NB4 (cell line): ENCODE measurements at regions not wholly inside any gene's neighbourhood (a gene's known extent, or its start where the extent isn't known, plus 50 kb on each side); places are given as distances from the start of the nearest gene placed in this dataset.

Source experiments
- DNase-seq: peaks from one replicate; pipeline ENCODE4 v3.0.0; 2010; ENCODE audit warnings: low read depth
- H3K4me3 ChIP-seq: one replicate; pipeline ENCODE4 v1.5.1; 2011; ENCODE audit warnings: mild to moderate bottlenecking, low read depth, low read length, moderate library complexity
- MAX ChIP-seq: IDR thresholded peaks from 2 replicates; pipeline ENCODE4 v1.6.1; 2011; ENCODE audit warnings: low read depth, low read length
- MYC ChIP-seq: IDR thresholded peaks from 2 replicates; pipeline ENCODE4 v1.6.1; 2011; ENCODE audit warnings: low read depth, low read length
- POLR2A ChIP-seq: IDR thresholded peaks from 2 replicates; pipeline ENCODE4 v1.6.1; 2011; ENCODE audit warnings: mild to moderate bottlenecking; ENCODE audit not compliant: insufficient read length; ENCODE audit errors: extremely low read depth
- TF ChIP-seq, protein P1 (sequence below): IDR thresholded peaks from one replicate; pipeline ENCODE4 v1.5.1; 2012; ENCODE audit warnings: low read depth, low read length

DNA sequence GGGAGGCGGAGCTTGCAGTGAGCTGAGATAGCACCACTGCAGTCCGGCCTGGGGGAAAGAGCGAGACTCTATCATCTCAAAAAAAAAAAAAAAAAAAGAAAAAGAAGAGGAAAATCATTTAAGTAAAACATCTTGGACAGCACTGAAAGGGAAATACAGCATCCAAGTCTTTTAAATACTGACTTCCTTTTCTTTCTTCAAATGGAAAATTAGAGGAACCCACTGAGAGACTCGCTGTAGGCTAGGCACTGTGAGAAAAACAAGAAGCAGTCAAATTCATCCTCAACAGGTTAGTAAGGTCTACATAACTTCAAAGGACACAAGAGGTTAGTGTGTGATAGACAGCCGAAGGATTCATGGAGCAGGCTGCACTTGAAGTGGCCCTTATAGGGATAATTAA, 243.7 kb downstream of the BLID start:
- H3K4me3 ChIP-seq: no peak overlapping the region
- DNase-seq: no peak
- TF ChIP-seq, protein P1, sequence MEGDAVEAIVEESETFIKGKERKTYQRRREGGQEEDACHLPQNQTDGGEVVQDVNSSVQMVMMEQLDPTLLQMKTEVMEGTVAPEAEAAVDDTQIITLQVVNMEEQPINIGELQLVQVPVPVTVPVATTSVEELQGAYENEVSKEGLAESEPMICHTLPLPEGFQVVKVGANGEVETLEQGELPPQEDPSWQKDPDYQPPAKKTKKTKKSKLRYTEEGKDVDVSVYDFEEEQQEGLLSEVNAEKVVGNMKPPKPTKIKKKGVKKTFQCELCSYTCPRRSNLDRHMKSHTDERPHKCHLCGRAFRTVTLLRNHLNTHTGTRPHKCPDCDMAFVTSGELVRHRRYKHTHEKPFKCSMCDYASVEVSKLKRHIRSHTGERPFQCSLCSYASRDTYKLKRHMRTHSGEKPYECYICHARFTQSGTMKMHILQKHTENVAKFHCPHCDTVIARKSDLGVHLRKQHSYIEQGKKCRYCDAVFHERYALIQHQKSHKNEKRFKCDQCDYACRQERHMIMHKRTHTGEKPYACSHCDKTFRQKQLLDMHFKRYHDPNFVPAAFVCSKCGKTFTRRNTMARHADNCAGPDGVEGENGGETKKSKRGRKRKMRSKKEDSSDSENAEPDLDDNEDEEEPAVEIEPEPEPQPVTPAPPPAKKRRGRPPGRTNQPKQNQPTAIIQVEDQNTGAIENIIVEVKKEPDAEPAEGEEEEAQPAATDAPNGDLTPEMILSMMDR: no peak
- TF ChIP-seq POLR2A (no peak), MAX (no peak), MYC (no peak)

DNA sequence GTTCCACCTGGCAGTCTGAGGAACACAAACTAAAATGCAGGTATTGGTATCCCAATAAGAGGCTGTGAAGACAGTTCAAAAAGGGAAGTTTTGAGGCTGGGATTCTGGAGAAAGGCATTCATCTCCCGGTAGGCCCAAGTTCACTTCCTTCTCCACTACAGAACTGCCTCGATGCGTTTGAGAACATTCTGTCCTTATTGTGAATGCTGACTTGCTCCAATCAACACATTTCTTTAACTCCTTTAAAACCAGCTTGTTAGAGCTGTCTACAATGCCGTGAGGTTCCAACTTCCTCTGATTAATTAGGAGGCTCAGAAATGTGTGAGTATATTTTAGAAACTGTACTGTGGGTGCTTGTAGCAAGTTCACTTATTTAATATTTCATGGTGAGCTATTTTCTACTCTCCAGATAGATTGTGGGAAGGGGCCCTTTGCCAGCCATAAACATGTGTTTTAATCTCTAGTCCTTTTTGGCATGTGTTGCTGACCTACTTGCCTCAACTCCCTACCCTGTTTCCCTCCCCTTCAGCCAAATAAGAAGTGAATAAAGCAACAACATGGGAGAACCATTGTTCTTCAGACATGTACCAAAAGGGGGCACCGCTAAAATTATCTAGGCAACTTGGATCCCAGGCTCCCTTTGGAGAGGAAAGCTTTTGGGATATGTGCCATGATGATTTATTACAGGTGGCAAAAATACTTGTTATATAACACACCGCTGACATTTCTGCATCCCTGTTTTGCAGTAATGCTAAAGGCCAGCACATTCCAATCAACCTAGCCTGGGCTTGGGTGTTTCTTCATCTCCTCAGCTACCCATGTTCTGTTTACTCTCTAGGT, 245.6 kb downstream of the BLID start:
- DNase-seq: no peak

GRCh38 chr11:121869478-121869877, 246.5 kb downstream of the BLID start:
- H3K4me3 ChIP-seq: no peak overlapping the region
- TF ChIP-seq, protein P1: no peak
- no peak for TF ChIP-seq POLR2A
- no peak for TF ChIP-seq MAX
- TF ChIP-seq MYC: no peak
- DNase-seq: no peak

More for the DNA sequence above, 245.6 kb downstream of the BLID start:
- no peak overlapping the region for H3K4me3 ChIP-seq
- no peak for TF ChIP-seq MYC
- no peak for TF ChIP-seq POLR2A
- TF ChIP-seq MAX: no peak
- TF ChIP-seq, protein P1: no peak

- H3K4me3 ChIP-seq: no peak overlapping the region
- TF ChIP-seq POLR2A (no peak), MAX (no peak), MYC (no peak)
- TF ChIP-seq, protein P1: no peak
- no peak for DNase-seq
These were observed 249.3 kb downstream of the BLID start for GRCh38 chr11:121866754-121867153.

DNA sequence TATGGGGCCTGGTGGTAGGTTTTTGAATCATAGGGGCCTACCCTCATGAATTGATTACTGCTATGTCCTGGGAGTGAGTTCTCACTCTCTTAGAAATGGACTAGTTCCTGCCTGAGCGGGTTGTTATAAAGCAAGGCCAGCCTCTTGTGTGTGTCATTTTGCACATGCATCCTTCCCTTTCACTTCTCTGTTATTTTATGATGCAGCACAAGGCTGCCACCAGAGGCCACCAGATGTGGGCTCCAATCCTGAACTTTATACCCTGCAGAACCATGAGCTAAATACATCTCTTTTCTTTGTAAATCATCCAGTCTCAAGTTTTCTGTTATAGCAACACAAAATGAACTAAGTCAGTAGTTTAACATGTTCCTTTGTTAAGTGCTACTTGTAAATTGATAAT, 251.4 kb downstream of the BLID start:
- no peak overlapping the region for H3K4me3 ChIP-seq
- TF ChIP-seq, protein P1: no peak
- TF ChIP-seq MAX (no peak), MYC (no peak), POLR2A (no peak)
- DNase-seq: no peak
